Activated naive CD8-positive, alpha-beta T cell treated with anti-CD3 and anti-CD28 coated beads for 36 hours (primary cell): ENCODE measurements at regions not wholly inside any gene's neighbourhood (a gene's known extent, or its start where the extent isn't known, plus 50 kb on each side); places are given as distances from the start of the nearest gene placed in this dataset.

ENCODE experiments used
- DNase-seq: peaks from one replicate; pipeline ENCODE4 v3.0.0; 2021
- H3K27ac Mint-ChIP-seq: one replicate; pipeline ENCODE4 v1.8.0; 2022; ENCODE audit warnings: mild to moderate bottlenecking, moderate library complexity, mixed read lengths
- H3K27me3 Mint-ChIP-seq: one replicate; pipeline ENCODE4 v1.8.0; 2022; ENCODE audit warnings: mild to moderate bottlenecking, mixed read lengths
- H3K36me3 Mint-ChIP-seq: one replicate; pipeline ENCODE4 v1.8.0; 2021; ENCODE audit warnings: mild to moderate bottlenecking, mixed read lengths
- H3K4me1 Mint-ChIP-seq: one replicate; pipeline ENCODE4 v1.8.0; 2021; ENCODE audit warnings: mixed read lengths
- H3K4me3 Mint-ChIP-seq: one replicate; pipeline ENCODE4 v1.8.0; 2022; ENCODE audit warnings: mild to moderate bottlenecking, moderate library complexity, mixed read lengths
- H3K9me3 Mint-ChIP-seq: one replicate; pipeline ENCODE4 v1.8.0; 2022; ENCODE audit warnings: mixed read lengths

- Mint-ChIP-seq H3K27me3 (peaks cover 1% of the 10 kb centered on the region), H3K9me3 (no peaks in the 10 kb centered on the region), H3K27ac (no peak overlapping the region), H3K4me3 (no peak overlapping the region), H3K4me1 (peaks cover 2% of the 10 kb centered on the region), H3K36me3 (no peaks in the 10 kb centered on the region)
- DNase-seq: no peak
Observed at GRCh38 chr5:133679534-133679933, 67.2 kb upstream of the FSTL4 start.

GRCh38 chr5:133675376-133676154 is 63.2 kb upstream of the FSTL4 start:
- Mint-ChIP-seq H3K36me3 (no peaks in the 10 kb centered on the region), H3K9me3 (peaks cover 2% of the 10 kb centered on the region), H3K27me3 (peaks cover 13% of the 10 kb centered on the region), H3K4me1 (no peaks in the 10 kb centered on the region), H3K4me3 (no peak overlapping the region), H3K27ac (no peak overlapping the region)
- no peak for DNase-seq

GRCh38 chr5:133670336-133670735 is 58.0 kb upstream of the FSTL4 start:
- Mint-ChIP-seq H3K27ac (no peak overlapping the region), H3K9me3 (peaks cover 2% of the 10 kb centered on the region), H3K4me1 (no peaks in the 10 kb centered on the region), H3K36me3 (no peaks in the 10 kb centered on the region), H3K4me3 (no peak overlapping the region), H3K27me3 (peaks cover 20% of the 10 kb centered on the region)
- DNase-seq: no peak

- DNase-seq: no peak
- H3K9me3 Mint-ChIP-seq: peaks cover 2% of the 10 kb centered on the region
- H3K27me3 Mint-ChIP-seq: peaks cover 18% of the 10 kb centered on the region
- no peaks in the 10 kb centered on the region for H3K4me1 Mint-ChIP-seq
- no peaks in the 10 kb centered on the region for H3K36me3 Mint-ChIP-seq
- no peak overlapping the region for H3K27ac Mint-ChIP-seq
- H3K4me3 Mint-ChIP-seq: no peak overlapping the region
Observed at GRCh38 chr5:133669472-133669871, 57.1 kb upstream of the FSTL4 start.

GRCh38 chr5:133668458-133668857 is 56.1 kb upstream of the FSTL4 start:
- Mint-ChIP-seq H3K4me3 (no peak overlapping the region), H3K27ac (no peak overlapping the region), H3K36me3 (no peaks in the 10 kb centered on the region), H3K27me3 (peaks cover 14% of the 10 kb centered on the region), H3K4me1 (no peaks in the 10 kb centered on the region), H3K9me3 (peaks cover 2% of the 10 kb centered on the region)
- DNase-seq: no peak

GRCh38 chr5:133667217-133667616 is 54.9 kb upstream of the FSTL4 start:
- H3K36me3 Mint-ChIP-seq: no peaks in the 10 kb centered on the region

GRCh38 chr5:133665571-133665970 is 53.2 kb upstream of the FSTL4 start:
- no peaks in the 10 kb centered on the region for H3K4me1 Mint-ChIP-seq
- H3K27me3 Mint-ChIP-seq: peaks cover 7% of the 10 kb centered on the region

More at GRCh38 chr5:133667217-133667616, 54.9 kb upstream of the FSTL4 start:
- H3K9me3 Mint-ChIP-seq: peaks cover 2% of the 10 kb centered on the region
- H3K27ac Mint-ChIP-seq: no peak overlapping the region
- H3K27me3 Mint-ChIP-seq: peaks cover 8% of the 10 kb centered on the region
- no peak overlapping the region for H3K4me3 Mint-ChIP-seq
- no peaks in the 10 kb centered on the region for H3K4me1 Mint-ChIP-seq
- no peak for DNase-seq

GRCh38 chr5:133664422-133664821 is 52.1 kb upstream of the FSTL4 start:
- Mint-ChIP-seq H3K9me3 (no peaks in the 10 kb centered on the region), H3K27me3 (peaks cover 7% of the 10 kb centered on the region), H3K4me1 (no peaks in the 10 kb centered on the region), H3K4me3 (no peak overlapping the region), H3K27ac (no peak overlapping the region), H3K36me3 (no peaks in the 10 kb centered on the region)
- DNase-seq: no peak

More at GRCh38 chr5:133665571-133665970, 53.2 kb upstream of the FSTL4 start:
- H3K36me3 Mint-ChIP-seq: no peaks in the 10 kb centered on the region
- H3K9me3 Mint-ChIP-seq: no peaks in the 10 kb centered on the region
- H3K27ac Mint-ChIP-seq: no peak overlapping the region
- DNase-seq: no peak
- no peak overlapping the region for H3K4me3 Mint-ChIP-seq

GRCh38 chr5:133663397-133664054 is 51.2 kb upstream of the FSTL4 start:
- Mint-ChIP-seq H3K36me3 (no peaks in the 10 kb centered on the region), H3K4me1 (no peaks in the 10 kb centered on the region), H3K9me3 (no peaks in the 10 kb centered on the region), H3K27me3 (peaks cover 4% of the 10 kb centered on the region), H3K27ac (no peak overlapping the region), H3K4me3 (no peak overlapping the region)
- no peak for DNase-seq

- no peaks in the 10 kb centered on the region for H3K9me3 Mint-ChIP-seq
Observed at GRCh38 chr5:133662578-133662977, 50.2 kb upstream of the FSTL4 start.

More at GRCh38 chr5:133662578-133662977, 50.2 kb upstream of the FSTL4 start:
- Mint-ChIP-seq H3K27ac (no peak overlapping the region), H3K27me3 (peaks cover 3% of the 10 kb centered on the region), H3K4me3 (no peak overlapping the region), H3K36me3 (no peaks in the 10 kb centered on the region), H3K4me1 (no peaks in the 10 kb centered on the region)
- DNase-seq: no peak
